ENCODE measurements at regions not wholly inside any gene's neighbourhood (a gene's known extent, or its start where the extent isn't known, plus 50 kb on each side); places are given as distances from the start of the nearest gene placed in this dataset.

DNA sequence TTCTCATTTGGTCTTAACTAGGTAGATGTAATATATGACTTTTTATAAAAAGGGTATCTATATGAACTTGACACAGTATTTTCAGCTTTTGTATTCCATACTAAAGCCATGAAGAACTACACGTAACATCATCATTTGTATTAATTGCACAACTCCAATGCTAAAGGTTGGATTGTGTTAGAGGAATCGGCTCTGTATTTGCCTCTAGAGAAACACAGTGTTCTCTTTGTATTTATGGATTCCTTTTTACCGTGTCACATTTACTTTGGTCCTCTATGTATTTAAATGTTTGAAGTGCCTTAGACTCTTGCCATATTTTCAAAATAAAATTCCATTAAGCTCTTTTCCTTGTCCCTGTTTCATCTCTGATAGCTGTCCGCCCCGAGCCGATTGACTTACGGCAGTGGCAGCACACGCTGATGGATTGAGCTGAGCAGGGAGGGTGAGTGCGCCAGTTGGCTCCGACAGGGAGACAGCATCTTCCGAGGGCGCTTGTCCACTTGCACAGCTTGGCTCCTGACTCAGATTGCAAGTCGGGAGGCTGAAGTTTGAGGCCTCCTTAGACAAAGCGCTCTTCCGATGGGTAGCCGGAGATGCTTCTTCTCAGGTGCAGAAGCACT is 95.6 kb upstream of the DMRT1 start:
- no peaks in the 10 kb centered on the region for H3K9me3 ChIP-seq (ENCODE audit: control insufficient read depth in 1 of 2, low read length in 2 of 2)
- no peak overlapping the region for H3K9ac ChIP-seq (ENCODE audit: low read depth in 1 of 2, low read length in 2 of 2)
- peaks cover 3 to 4% of the 10 kb centered on the region in 2 donors for H3K4me1 ChIP-seq (ENCODE audit: control insufficient read depth in 1 of 2, insufficient read depth in 2 of 2, low read length in 2 of 2)
- H3K27ac ChIP-seq (ENCODE audit: low read depth, low read length), result no peak overlapping the region
- no peak overlapping the region for H3K4me3 ChIP-seq (ENCODE audit: low read depth in 1 of 2, low read length in 2 of 2)
- no peaks in the 10 kb centered on the region for H3K27me3 ChIP-seq (ENCODE audit: control insufficient read depth in 1 of 2, insufficient read depth in 2 of 2, low read length in 2 of 2)
- peaks cover 17 to 53% of the 10 kb centered on the region in 2 donors for H3K36me3 ChIP-seq (ENCODE audit: control insufficient read depth in 1 of 2, insufficient read depth in 2 of 2, low read length in 2 of 2)

DNA sequence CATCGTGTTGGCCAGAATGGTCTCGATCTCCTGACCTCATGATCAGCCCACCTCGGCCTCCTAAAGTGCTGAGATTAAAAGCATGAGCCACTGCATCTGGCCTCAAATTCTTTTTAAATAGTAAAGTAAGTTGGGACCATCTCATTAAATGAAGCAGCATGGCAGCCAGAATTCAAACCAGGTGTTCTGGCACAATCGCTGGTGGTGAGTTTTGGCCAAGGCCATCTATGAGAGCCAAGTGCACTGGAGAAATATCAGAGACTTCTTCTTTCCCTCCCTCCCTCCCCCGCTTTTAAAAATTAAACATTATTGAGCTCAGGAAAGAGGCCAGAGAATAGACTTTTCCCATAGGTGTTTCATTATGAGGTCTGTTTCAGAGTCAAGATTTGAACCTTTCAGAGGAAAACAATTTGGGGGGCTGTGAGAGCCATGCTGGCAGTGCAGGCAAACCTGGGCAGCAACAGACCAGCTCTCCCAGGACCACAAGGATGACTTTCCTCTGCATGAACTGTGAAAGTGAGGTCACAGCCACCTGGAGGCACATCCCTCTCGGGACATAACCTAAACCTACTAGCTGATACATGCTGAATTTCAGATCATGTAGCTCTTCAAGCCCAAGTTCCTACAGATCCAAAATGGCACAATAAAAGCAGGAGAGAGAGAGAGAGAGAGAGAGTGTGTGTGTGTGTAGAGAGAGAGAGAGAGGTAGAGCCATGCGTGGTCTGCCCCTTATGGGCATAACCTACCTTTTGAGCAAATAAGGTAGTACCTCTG is 94.6 kb upstream of the DMRT1 start:
- Histone ChIP-seq H3K27ac (ENCODE audit: low read depth, low read length) (no peak overlapping the region), H3K36me3 (ENCODE audit: control insufficient read depth in 1 of 2, insufficient read depth in 2 of 2, low read length in 2 of 2) (peaks cover 14 to 48% of the 10 kb centered on the region in 2 donors), H3K4me1 (ENCODE audit: control insufficient read depth in 1 of 2, insufficient read depth in 2 of 2, low read length in 2 of 2) (peaks cover 4 to 9% of the 10 kb centered on the region in 2 donors), H3K27me3 (ENCODE audit: control insufficient read depth in 1 of 2, insufficient read depth in 2 of 2, low read length in 2 of 2) (no peaks in the 10 kb centered on the region), H3K9me3 (ENCODE audit: control insufficient read depth in 1 of 2, low read length in 2 of 2) (no peaks in the 10 kb centered on the region), H3K4me3 (ENCODE audit: low read depth in 1 of 2, low read length in 2 of 2) (no peak overlapping the region), H3K9ac (ENCODE audit: low read depth in 1 of 2, low read length in 2 of 2) (no peak overlapping the region)

DNA sequence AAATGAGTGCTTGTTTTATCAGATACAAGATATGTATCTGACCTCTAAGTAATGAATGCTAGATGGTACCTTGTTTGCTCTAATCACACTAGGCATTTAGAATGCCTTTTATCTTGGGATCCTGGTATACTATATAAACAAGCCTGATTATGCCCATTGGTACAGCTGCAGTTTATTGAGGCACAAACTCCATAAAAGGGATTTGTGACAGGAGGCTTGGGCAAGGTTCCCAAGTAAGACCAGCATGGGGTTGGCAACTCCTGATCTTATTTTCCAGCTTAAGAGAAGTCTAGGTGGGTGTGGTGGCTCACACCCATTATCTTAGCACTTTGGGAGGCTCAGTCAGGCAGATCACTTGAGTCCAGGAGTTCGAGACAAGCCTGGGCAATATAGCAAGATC is 93.9 kb upstream of the DMRT1 start:
- Histone ChIP-seq H3K27ac (ENCODE audit: low read depth, low read length) (no peak overlapping the region), H3K9me3 (ENCODE audit: control insufficient read depth in 1 of 2, low read length in 2 of 2) (no peaks in the 10 kb centered on the region), H3K27me3 (ENCODE audit: control insufficient read depth in 1 of 2, insufficient read depth in 2 of 2, low read length in 2 of 2) (no peaks in the 10 kb centered on the region), H3K9ac (ENCODE audit: low read depth in 1 of 2, low read length in 2 of 2) (no peak overlapping the region), H3K36me3 (ENCODE audit: control insufficient read depth in 1 of 2, insufficient read depth in 2 of 2, low read length in 2 of 2) (peaks cover 14 to 41% of the 10 kb centered on the region in 2 donors), H3K4me1 (ENCODE audit: control insufficient read depth in 1 of 2, insufficient read depth in 2 of 2, low read length in 2 of 2) (peaks cover 4 to 9% of the 10 kb centered on the region in 2 donors), H3K4me3 (ENCODE audit: low read depth in 1 of 2, low read length in 2 of 2) (no peak overlapping the region)

DNA sequence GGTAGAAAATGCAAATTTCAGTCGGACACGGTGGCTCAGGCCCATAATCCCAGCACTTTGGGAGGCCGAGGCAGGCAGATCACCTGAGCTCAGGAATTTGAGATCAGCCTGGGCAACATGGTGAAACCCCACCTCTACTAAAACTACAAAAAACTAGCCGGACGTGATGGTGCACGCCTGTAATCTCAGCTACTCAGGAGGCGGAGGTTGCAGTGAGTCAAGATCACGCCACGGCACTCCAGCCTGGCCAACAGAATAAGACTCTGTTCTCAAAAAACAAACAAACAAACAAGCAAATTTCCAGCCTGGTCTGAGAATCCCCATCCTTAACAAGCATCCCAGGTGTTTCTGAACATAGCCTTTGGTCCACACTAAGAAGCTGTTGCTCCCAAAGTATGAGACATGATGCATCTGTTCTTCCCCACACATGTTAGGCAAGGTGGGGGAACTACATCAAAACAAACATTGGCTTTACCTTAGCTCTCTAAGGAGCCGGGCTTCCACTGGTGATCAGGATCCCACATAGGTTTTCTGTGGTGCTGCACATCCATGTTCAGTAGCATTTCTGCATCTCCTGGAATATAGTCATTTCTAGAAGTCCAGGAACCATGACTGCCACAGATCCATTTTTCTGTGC is 92.5 kb upstream of the DMRT1 start:
- H3K27ac ChIP-seq (ENCODE audit: low read depth, low read length), result no peak overlapping the region
- H3K27me3 ChIP-seq (ENCODE audit: control insufficient read depth in 1 of 2, insufficient read depth in 2 of 2, low read length in 2 of 2), result no peaks in the 10 kb centered on the region
- H3K4me1 ChIP-seq (ENCODE audit: control insufficient read depth in 1 of 2, insufficient read depth in 2 of 2, low read length in 2 of 2), result peaks cover 4 to 9% of the 10 kb centered on the region in 2 donors
- H3K36me3 ChIP-seq (ENCODE audit: control insufficient read depth in 1 of 2, insufficient read depth in 2 of 2, low read length in 2 of 2), result peaks cover 8 to 28% of the 10 kb centered on the region in 2 donors
- no peaks in the 10 kb centered on the region for H3K9me3 ChIP-seq (ENCODE audit: control insufficient read depth in 1 of 2, low read length in 2 of 2)
- no peak overlapping the region for H3K4me3 ChIP-seq (ENCODE audit: low read depth in 1 of 2, low read length in 2 of 2)
- H3K9ac ChIP-seq (ENCODE audit: low read depth in 1 of 2, low read length in 2 of 2), result no peak overlapping the region

DNA sequence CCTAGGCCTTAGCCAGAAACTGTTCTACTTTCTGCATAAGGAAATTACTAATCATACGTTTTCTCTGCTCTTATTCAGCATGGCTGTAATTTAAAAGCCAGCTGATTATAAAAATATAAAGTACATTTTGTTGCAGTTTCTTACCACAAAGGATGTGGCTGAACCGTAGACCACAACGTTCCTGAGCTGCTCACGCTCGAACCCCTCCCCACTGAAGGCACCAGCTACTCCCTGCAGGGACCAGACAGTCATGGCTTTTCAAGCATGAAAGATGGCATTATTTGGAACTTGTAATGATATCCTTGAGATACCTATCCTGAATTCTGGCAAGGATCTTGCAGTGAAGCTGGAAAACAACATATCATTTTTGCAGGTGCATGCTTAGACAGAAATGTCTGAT is 91.8 kb upstream of the DMRT1 start:
- H3K9me3 ChIP-seq (ENCODE audit: control insufficient read depth in 1 of 2, low read length in 2 of 2), result no peaks in the 10 kb centered on the region
- H3K4me1 ChIP-seq (ENCODE audit: control insufficient read depth in 1 of 2, insufficient read depth in 2 of 2, low read length in 2 of 2), result peaks cover 4 to 9% of the 10 kb centered on the region in 2 donors
- H3K36me3 ChIP-seq (ENCODE audit: control insufficient read depth in 1 of 2, insufficient read depth in 2 of 2, low read length in 2 of 2), result peaks cover 2 to 21% of the 10 kb centered on the region in 2 donors
- no peaks in the 10 kb centered on the region for H3K27me3 ChIP-seq (ENCODE audit: control insufficient read depth in 1 of 2, insufficient read depth in 2 of 2, low read length in 2 of 2)
- H3K27ac ChIP-seq (ENCODE audit: low read depth, low read length), result no peak overlapping the region
- H3K4me3 ChIP-seq (ENCODE audit: low read depth in 1 of 2, low read length in 2 of 2), result no peak overlapping the region
- H3K9ac ChIP-seq (ENCODE audit: low read depth in 1 of 2, low read length in 2 of 2), result no peak overlapping the region

DNA sequence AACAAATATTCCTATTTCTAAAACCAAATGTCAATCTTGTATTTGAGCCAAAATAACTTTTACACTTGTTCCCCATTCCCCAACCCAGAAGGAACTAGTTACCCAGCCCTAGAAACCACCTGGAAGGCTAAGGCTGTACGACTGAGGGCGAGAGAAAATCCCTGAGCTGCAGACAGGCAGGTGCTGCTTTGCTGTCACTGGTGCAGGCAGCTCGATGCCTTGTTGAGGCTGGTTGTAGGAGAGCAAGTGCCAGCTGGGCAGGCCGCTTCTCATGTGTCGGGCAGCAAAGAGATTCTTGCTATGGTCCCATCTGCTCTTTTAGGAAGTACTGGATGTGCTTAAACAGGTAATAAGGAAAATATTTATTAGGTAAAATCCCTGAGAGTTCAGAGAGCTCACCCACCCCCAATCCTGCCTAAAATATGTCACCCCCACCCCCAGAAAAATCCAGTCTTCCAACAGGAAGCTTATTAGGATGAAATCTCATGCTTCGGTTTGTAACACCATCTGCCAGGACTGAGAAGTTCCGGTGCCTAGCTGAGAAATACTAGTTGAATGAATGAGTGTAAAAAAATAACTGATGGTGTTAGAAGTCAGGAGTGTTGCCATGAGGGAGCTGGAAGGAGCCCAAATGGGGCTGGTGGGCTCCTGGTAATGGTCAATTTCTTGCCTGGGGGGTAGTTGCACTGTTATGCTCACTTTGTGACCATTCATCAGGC is 91.1 kb upstream of the DMRT1 start:
- H3K36me3 ChIP-seq (ENCODE audit: control insufficient read depth in 1 of 2, insufficient read depth in 2 of 2, low read length in 2 of 2), result peaks cover 0 to 14% of the 10 kb centered on the region in 2 donors
- H3K4me3 ChIP-seq (ENCODE audit: low read depth in 1 of 2, low read length in 2 of 2), result no peak overlapping the region
- H3K9ac ChIP-seq (ENCODE audit: low read depth in 1 of 2, low read length in 2 of 2), result no peak overlapping the region
- no peaks in the 10 kb centered on the region for H3K9me3 ChIP-seq (ENCODE audit: control insufficient read depth in 1 of 2, low read length in 2 of 2)
- no peak overlapping the region for H3K27ac ChIP-seq (ENCODE audit: low read depth, low read length)
- H3K27me3 ChIP-seq (ENCODE audit: control insufficient read depth in 1 of 2, insufficient read depth in 2 of 2, low read length in 2 of 2), result no peaks in the 10 kb centered on the region
- peaks cover 4 to 9% of the 10 kb centered on the region in 2 donors for H3K4me1 ChIP-seq (ENCODE audit: control insufficient read depth in 1 of 2, insufficient read depth in 2 of 2, low read length in 2 of 2)

DNA sequence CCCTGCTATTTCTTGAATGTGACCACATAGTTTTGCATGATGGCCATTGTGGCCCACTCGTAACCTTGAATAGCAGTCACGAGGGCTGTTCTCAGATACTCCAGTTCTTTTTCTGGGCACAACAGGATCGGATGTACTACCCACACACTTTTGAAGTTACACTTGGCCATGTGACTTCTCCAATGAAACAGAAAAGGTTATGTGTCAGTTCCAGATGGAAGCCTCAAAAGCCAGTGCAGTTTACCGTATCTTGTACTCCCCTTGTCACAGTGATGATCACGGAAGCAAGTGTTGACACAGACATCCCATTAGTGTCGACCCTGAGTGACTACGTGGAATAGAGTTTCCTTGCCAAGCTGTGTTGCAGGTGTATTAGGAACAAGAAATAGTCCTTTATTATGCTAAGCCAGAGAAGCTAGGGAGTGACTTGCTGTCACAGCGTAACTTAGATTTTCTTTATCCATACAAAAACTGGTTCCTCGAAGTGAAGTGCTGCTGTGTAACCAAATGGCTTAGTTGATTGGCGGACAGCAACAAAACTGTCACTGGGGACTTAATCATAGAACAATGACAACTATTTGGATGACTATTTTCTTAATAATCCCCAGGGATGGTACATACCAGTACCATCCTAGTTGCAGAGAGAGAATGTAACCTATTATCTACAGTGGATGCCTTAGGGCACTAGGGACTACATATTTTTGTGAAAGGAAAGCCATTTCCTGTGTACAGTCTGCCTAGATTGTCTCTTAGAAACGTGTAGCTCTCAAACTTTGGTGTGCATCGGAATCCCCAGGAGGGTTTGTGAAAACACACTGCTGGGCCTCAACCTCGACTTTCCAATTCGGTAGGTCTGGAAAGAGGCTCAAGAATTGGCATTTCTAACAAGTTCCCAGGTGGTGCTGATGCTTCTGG is 90.1 kb upstream of the DMRT1 start:
- Histone ChIP-seq H3K36me3 (ENCODE audit: control insufficient read depth in 1 of 2, insufficient read depth in 2 of 2, low read length in 2 of 2) (peaks cover 0 to 9% of the 10 kb centered on the region in 2 donors), H3K4me1 (ENCODE audit: control insufficient read depth in 1 of 2, insufficient read depth in 2 of 2, low read length in 2 of 2) (peaks cover 4 to 9% of the 10 kb centered on the region in 2 donors), H3K27ac (ENCODE audit: low read depth, low read length) (no peak overlapping the region), H3K27me3 (ENCODE audit: control insufficient read depth in 1 of 2, insufficient read depth in 2 of 2, low read length in 2 of 2) (no peaks in the 10 kb centered on the region), H3K4me3 (ENCODE audit: low read depth in 1 of 2, low read length in 2 of 2) (no peak overlapping the region), H3K9ac (ENCODE audit: low read depth in 1 of 2, low read length in 2 of 2) (no peak overlapping the region), H3K9me3 (ENCODE audit: control insufficient read depth in 1 of 2, low read length in 2 of 2) (no peaks in the 10 kb centered on the region)

DNA sequence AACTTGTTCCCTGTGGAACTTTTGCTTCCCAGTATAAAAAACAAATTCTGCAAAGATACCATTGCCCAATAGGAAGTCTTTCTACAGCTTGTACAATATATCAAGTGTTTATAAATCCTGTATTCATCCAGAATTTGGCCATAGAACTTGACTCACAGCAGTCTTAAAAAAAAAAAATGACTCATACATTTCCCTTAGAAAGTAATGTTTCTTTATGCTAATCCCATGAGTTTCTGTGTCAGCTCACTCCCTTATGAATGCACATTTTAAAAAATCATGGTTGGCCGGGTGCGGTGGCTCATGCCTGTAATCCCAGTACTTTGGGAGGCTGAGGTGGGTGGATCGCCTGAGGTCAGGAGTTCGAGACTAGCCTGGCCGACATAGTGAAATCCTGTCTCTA is 89.3 kb upstream of the DMRT1 start:
- no peak overlapping the region for H3K9ac ChIP-seq (ENCODE audit: low read depth in 1 of 2, low read length in 2 of 2)
- peaks cover 4 to 9% of the 10 kb centered on the region in 2 donors for H3K4me1 ChIP-seq (ENCODE audit: control insufficient read depth in 1 of 2, insufficient read depth in 2 of 2, low read length in 2 of 2)
- no peaks in the 10 kb centered on the region for H3K9me3 ChIP-seq (ENCODE audit: control insufficient read depth in 1 of 2, low read length in 2 of 2)
- peaks cover 0 to 6% of the 10 kb centered on the region in 2 donors for H3K36me3 ChIP-seq (ENCODE audit: control insufficient read depth in 1 of 2, insufficient read depth in 2 of 2, low read length in 2 of 2)
- no peak overlapping the region for H3K27ac ChIP-seq (ENCODE audit: low read depth, low read length)
- no peaks in the 10 kb centered on the region for H3K27me3 ChIP-seq (ENCODE audit: control insufficient read depth in 1 of 2, insufficient read depth in 2 of 2, low read length in 2 of 2)
- H3K4me3 ChIP-seq (ENCODE audit: low read depth in 1 of 2, low read length in 2 of 2), result no peak overlapping the region

DNA sequence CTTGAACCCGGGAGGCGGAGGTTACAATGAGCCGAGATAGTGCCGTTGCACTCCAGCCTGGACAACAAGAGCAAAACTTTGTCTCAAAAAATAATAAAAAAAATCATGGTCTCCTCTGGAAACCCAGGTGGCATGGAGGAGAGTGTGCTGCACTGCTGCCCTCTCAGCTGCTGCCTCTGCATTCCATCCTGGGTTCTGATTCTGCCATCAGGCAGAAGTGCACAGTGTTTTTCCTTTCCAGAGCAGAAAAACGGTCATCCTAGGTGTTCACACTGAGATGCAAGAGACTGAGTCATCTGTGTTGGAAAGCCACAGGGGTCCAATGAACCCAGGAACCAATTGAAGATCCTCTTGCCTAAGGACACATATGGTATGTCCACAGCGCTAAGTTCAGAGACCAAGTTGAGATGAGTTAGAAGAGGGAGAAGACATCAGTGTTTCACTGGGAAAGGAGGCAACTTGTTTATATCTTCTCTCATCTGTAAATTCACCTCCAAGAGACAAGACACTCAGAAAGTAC is 88.8 kb upstream of the DMRT1 start:
- no peaks in the 10 kb centered on the region for H3K9me3 ChIP-seq (ENCODE audit: control insufficient read depth in 1 of 2, low read length in 2 of 2)
- H3K4me3 ChIP-seq (ENCODE audit: low read depth in 1 of 2, low read length in 2 of 2), result no peak overlapping the region
- no peak overlapping the region for H3K27ac ChIP-seq (ENCODE audit: low read depth, low read length)
- peaks cover 0 to 3% of the 10 kb centered on the region in 2 donors for H3K36me3 ChIP-seq (ENCODE audit: control insufficient read depth in 1 of 2, insufficient read depth in 2 of 2, low read length in 2 of 2)
- peaks cover 4 to 9% of the 10 kb centered on the region in 2 donors for H3K4me1 ChIP-seq (ENCODE audit: control insufficient read depth in 1 of 2, insufficient read depth in 2 of 2, low read length in 2 of 2)
- H3K9ac ChIP-seq (ENCODE audit: low read depth in 1 of 2, low read length in 2 of 2), result no peak overlapping the region
- H3K27me3 ChIP-seq (ENCODE audit: control insufficient read depth in 1 of 2, insufficient read depth in 2 of 2, low read length in 2 of 2), result no peaks in the 10 kb centered on the region

Measured in duodenal mucosa (tissue), 2 donors.